ENCODE measurements at regions not wholly inside any gene's neighbourhood (a gene's known extent, or its start where the extent isn't known, plus 50 kb on each side); places are given as distances from the start of the nearest gene placed in this dataset.

GRCh38 chr10:30769361-30769760, 139.8 kb upstream of the LYZL2 start:
- Histone ChIP-seq H3K27ac (ENCODE audit: insufficient read length, low read depth, low read length) (no peak overlapping the region), H3K9me3 (ENCODE audit: control insufficient read depth, low read depth, low read length) (peaks cover 19% of the 10 kb centered on the region), H2AK5ac (ENCODE audit: insufficient read length, low read length) (no peak overlapping the region), H4K5ac (ENCODE audit: insufficient read length, low read depth, low read length) (no peak overlapping the region), H2BK5ac (ENCODE audit: insufficient read length, low read length) (no peak overlapping the region), H2BK120ac (ENCODE audit: low read depth, low read length, poor library complexity, severe bottlenecking) (no peak overlapping the region), H3T11ph (ENCODE audit: low read length) (no peak overlapping the region), H2BK15ac (ENCODE audit: low read depth, low read length) (no peak overlapping the region), H3K79me2 (ENCODE audit: insufficient read depth, low read length) (no peaks in the 10 kb centered on the region), H3K27me3 (ENCODE audit: insufficient read depth, low read length) (no peaks in the 10 kb centered on the region), H3K9ac (ENCODE audit: extremely low read depth, insufficient read length, low read length) (no peak overlapping the region), H2BK12ac (ENCODE audit: insufficient read length, low read depth, low read length) (no peak overlapping the region), H4K8ac (replicated peaks; ENCODE audit: insufficient read length, low read depth, low read length) (no peak overlapping the region), H3K4ac (ENCODE audit: low read depth, low read length) (no peak overlapping the region), H3K4me2 (ENCODE audit: insufficient read depth, insufficient read length, low read length) (no peak overlapping the region), H3K18ac (ENCODE audit: insufficient read length, low read depth, low read length) (no peak overlapping the region), H3K4me1 (ENCODE audit: insufficient read depth, low read length) (no peaks in the 10 kb centered on the region), H4K20me1 (ENCODE audit: control insufficient read depth, insufficient read depth, insufficient read length) (no peaks in the 10 kb centered on the region), H2AFZ (ENCODE audit: low read length) (no peak overlapping the region), H2BK20ac (ENCODE audit: low read depth, low read length, poor library complexity, severe bottlenecking) (no peak overlapping the region), H4K91ac (ENCODE audit: insufficient read length, low read depth, low read length) (no peak overlapping the region), H3K23ac (ENCODE audit: insufficient read length, low read depth, low read length) (no peak overlapping the region), H3K56ac (ENCODE audit: insufficient read length, low read depth, low read length) (no peak overlapping the region), H3K79me1 (ENCODE audit: insufficient read depth, low read depth, low read length, poor library complexity, severe bottlenecking) (no peaks in the 10 kb centered on the region), H3K23me2 (ENCODE audit: insufficient read length, low read depth, low read length, poor library complexity, severe bottlenecking) (no peaks in the 10 kb centered on the region), H3K14ac (ENCODE audit: insufficient read depth, low read length) (no peak overlapping the region)
- H3K4me1 Mint-ChIP-seq = no peaks in the 10 kb centered on the region
- peaks cover 8 to 24% (median 12%) of the 10 kb centered on the region in 3 experiments for H3K36me3 Mint-ChIP-seq (ENCODE audit: insufficient read depth in 1 of 3, low read depth in 3 of 3)
- WGBS (ENCODE audit: extremely low coverage, insufficient read length, low lambda C conversion rate) = no CpG with 5 or more reads among the region's 16 CpGs
- DNase-seq = no peak
- no peak for TF ChIP-seq CTCF (conservative IDR thresholded peaks at IDR 0.05)
- H3K4me3 Mint-ChIP-seq = no peak overlapping the region
- peaks cover 36 to 46% of the 10 kb centered on the region in 2 experiments for H3K9me3 Mint-ChIP-seq
- H3K27ac Mint-ChIP-seq = no peak overlapping the region
- peaks cover 4% of the 10 kb centered on the region for H3K27me3 Mint-ChIP-seq (ENCODE audit: low read depth)

All from H9 (cell line).